K562 (cell line): ENCODE measurements at regions not wholly inside any gene's neighbourhood (a gene's known extent, or its start where the extent isn't known, plus 50 kb on each side); places are given as distances from the start of the nearest gene placed in this dataset.

Source experiments
- ATAC-seq: fragments of 200-7000 bp; cut with Tn5 transposase; 3 replicates; pipeline ENCODE4 v1.9.1; 2020; ENCODE audit warnings: moderate library complexity
- BruUV-seq: library from RNA; stranded (reverse); fragments of 400-500 nt; replicated peaks from 2 replicates; lab custom pipeline; 2021; lab: Mats Ljungman, UMichigan
- CTCF ChIA-PET: fragments of 300-600 bp; formaldehyde crosslinking; extraction: SDS; loops from one replicate; lab custom pipeline; 2021; ENCODE audit warnings: low intra/inter-chr PET ratio; lab: Yijun Ruan, JAX
- POLR2A ChIA-PET: fragments of 300-600, 350-650 bp; sonication (Branson Sonifier 250); formaldehyde crosslinking; extraction: SDS; loops from one replicate; lab custom pipeline; 2021; ENCODE audit warnings: antibody characterized with exemption, inconsistent platforms; lab: Yijun Ruan, JAX
- DNase-seq, 4 experiments: peaks; one replicate each; pipeline versions ENCODE4 v3.0.0 to v3.0.0-alpha.2; 2011 to 2018; ENCODE audit warnings: low spot score in 3 of 4, mixed read lengths in 3 of 4; ENCODE audit errors: extremely low read depth in 1 of 4
- FAIRE-seq: peaks from 2 replicates; lab custom pipeline; 2011; peaks lifted over from hg19 to GRCh38; lab: Jason Lieb, UNC
- H2AFZ ChIP-seq: 2 replicates; pipeline ENCODE4 v1.6.0; 2011; ENCODE audit warnings: low read depth, low read length, control low read depth, inconsistent platforms
- H3K27ac ChIP-seq: fragments of 200-600 bp; 3 replicates; pipeline ENCODE4 v1.8.0; 2011; ENCODE audit warnings: low read depth, mild to moderate bottlenecking, control low read depth, inconsistent platforms, low read length, moderate library complexity, mixed read lengths; ENCODE audit errors: extremely low read depth
- H3K27me3 ChIP-seq, 2 experiments: fragments of 300-600 bp in 1 of 2; 2 replicates in 1 of 2; 3 replicates in 1 of 2; pipeline versions ENCODE4 v1.6.0 to v1.8.0; 2011; ENCODE audit warnings: inconsistent platforms in 2 of 2, low read length in 2 of 2, mild to moderate bottlenecking in 1 of 2, mixed read lengths in 1 of 2, moderate library complexity in 1 of 2; ENCODE audit not compliant: control insufficient read depth in 2 of 2, insufficient read depth in 2 of 2
- H3K36me3 ChIP-seq: fragments of 300-600 bp; 3 replicates; pipeline ENCODE4 v1.8.0; 2011; ENCODE audit warnings: mild to moderate bottlenecking, low read length, inconsistent platforms; ENCODE audit not compliant: control insufficient read depth, insufficient read depth
- H3K4me1 ChIP-seq, 2 experiments: fragments of 200-600 bp in 1 of 2; replicated peaks in 1 of 2; 2 replicates in 1 of 2; 3 replicates in 1 of 2; pipeline versions ENCODE4 v1.5.1 to v1.8.0; 2011; ENCODE audit warnings: inconsistent platforms in 2 of 2, low read length in 2 of 2, mild to moderate bottlenecking in 1 of 2, mixed read lengths in 1 of 2, moderate library complexity in 1 of 2; ENCODE audit not compliant: control insufficient read depth in 2 of 2, insufficient read depth in 2 of 2
- H3K4me2 ChIP-seq: 2 replicates; pipeline ENCODE4 v1.6.1; 2011; ENCODE audit warnings: low read length, control low read depth, inconsistent platforms, mixed read lengths; ENCODE audit not compliant: insufficient read depth
- H3K4me3 ChIP-seq: fragments of 200-600 bp; sonication (generic), shearing (Covaris generic); 2 replicates; pipeline ENCODE4 v1.5.1; 2016; ENCODE audit warnings: control low read depth, inconsistent platforms
- H3K79me2 ChIP-seq: fragments of 200-600 bp; 3 replicates; pipeline ENCODE4 v1.8.0; 2011; ENCODE audit warnings: low read length, inconsistent platforms; ENCODE audit not compliant: control insufficient read depth, insufficient read depth
- H3K9ac ChIP-seq, 2 experiments: 2 replicates each; pipeline versions ENCODE4 v1.6.0 to v1.6.1; 2011; ENCODE audit warnings: low read depth in 2 of 2, low read length in 2 of 2, control low read depth in 1 of 2, inconsistent platforms in 1 of 2, mild to moderate bottlenecking in 1 of 2, mixed read lengths in 1 of 2; ENCODE audit not compliant: insufficient read depth in 1 of 2
- H3K9me1 ChIP-seq: one replicate; pipeline ENCODE4 v1.6.0; 2011; ENCODE audit warnings: inconsistent platforms, mild to moderate bottlenecking, low read length, moderate library complexity; ENCODE audit not compliant: control insufficient read depth, insufficient read depth
- H3K9me3 ChIP-seq: replicated peaks from 2 replicates; pipeline ENCODE4 v1.5.1; 2011; ENCODE audit warnings: low read depth, low read length, inconsistent platforms; ENCODE audit not compliant: control insufficient read depth, insufficient read depth
- H4K20me1 ChIP-seq: replicated peaks from 2 replicates; pipeline ENCODE4 v1.6.1; 2011; ENCODE audit warnings: low read length, inconsistent platforms, mixed read lengths; ENCODE audit not compliant: control insufficient read depth, insufficient read depth
- ATF7 ChIP-seq: fragments of 450-650 bp; IDR thresholded peaks from 2 replicates; pipeline ENCODE4 v1.7.1; 2014; ENCODE audit warnings: mild to moderate bottlenecking, moderate library complexity
- CBFA2T2 ChIP-seq: fragments of 450-650 bp; conservative IDR thresholded peaks from 2 replicates; pipeline ENCODE4 v1.6.1; 2017; ENCODE audit warnings: mild to moderate bottlenecking
- KLF1 ChIP-seq: fragments of 450-650 bp; IDR thresholded peaks from 2 replicates; pipeline ENCODE4 v1.6.1; 2016; ENCODE audit warnings: missing genetic modification characterization, missing compliant biosample characterization
- ZBTB7A ChIP-seq: IDR thresholded peaks from 2 replicates; pipeline ENCODE4 v1.6.1; 2011; ENCODE audit warnings: low read depth, mild to moderate bottlenecking, low read length, moderate library complexity, borderline replicate concordance; ENCODE audit not compliant: control insufficient read depth
- ZNF347 ChIP-seq: fragments of 450-650 bp; formaldehyde crosslinking; IDR thresholded peaks from 2 replicates; pipeline ENCODE4 v1.4.0; 2020; ENCODE audit warnings: low read depth, mild to moderate bottlenecking, moderate library complexity
- WGBS: fragments of 100-300 bp; shearing (Covaris generic); methylation state at CpG from one replicate; pipeline ENCODE4 v1.1.6; 2016; ENCODE audit warnings: low coverage, mixed read lengths; ENCODE audit not compliant: insufficient coverage; ENCODE audit errors: missing lambda C conversion rate; 5-methylcytosine and 5-hydroxymethylcytosine counted together
- in situ Hi-C: fragments of 300-500 bp; cut with MboI; formaldehyde crosslinking; loops from 4 replicates; pipeline ENCODE4 v1.15.0; 2018; ENCODE audit warnings: inconsistent platforms, mixed read lengths
- intact Hi-C: fragments of 100-400 bp; cut with micrococcal nuclease; formaldehyde crosslinking; loops from 2 replicates; pipeline ENCODE4 v1.14.2; 2022
- TF ChIP-seq, protein P1 (sequence below): IDR thresholded peaks from 2 replicates; pipeline ENCODE4 v1.6.1; 2011; ENCODE audit warnings: borderline replicate concordance, low read depth, mild to moderate bottlenecking, moderate library complexity, low read length; ENCODE audit not compliant: insufficient read depth, poor library complexity, severe bottlenecking

DNA sequence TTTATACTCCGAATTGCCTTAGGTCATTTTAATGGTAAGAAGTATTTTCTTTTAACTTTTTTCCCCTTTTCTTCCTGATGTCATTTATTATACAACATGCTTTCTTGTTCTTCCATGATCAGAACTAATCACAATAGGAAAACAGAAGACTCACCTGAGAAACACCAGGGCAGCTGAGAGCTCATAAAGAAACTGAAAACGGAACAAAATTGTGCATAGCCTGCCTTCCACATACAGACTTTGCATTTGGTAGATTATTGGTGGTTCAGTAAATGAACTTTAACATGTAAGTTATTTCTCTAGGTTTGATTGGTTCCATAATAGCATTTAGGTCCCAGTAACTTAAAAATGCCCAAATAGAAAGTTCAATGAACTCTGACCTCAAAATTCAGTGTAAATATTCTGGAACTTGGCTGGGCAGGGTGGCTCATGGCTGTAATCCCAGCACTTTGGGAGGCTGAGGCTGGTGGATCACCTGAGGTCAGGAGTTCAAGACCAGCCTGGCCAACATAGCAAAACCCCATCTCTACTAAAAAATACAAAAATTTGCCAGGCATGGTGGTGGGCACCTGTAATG lies 161.1 kb upstream of the DTNBP1 start:
- H4K20me1 ChIP-seq, result no peaks in the 10 kb centered on the region
- peaks cover 0 to 5% of the 10 kb centered on the region in 2 experiments; a peak in 1 of 5 replicates for H3K27me3 ChIP-seq
- no peaks in the 10 kb centered on the region for H3K9me1 ChIP-seq
- no peak for FAIRE-seq
- H3K4me2 ChIP-seq, result no peak overlapping the region
- H3K9ac ChIP-seq, result no peak overlapping the region
- intact Hi-C loops, result no loop called here
- TF ChIP-seq KLF1 (tag), result no peak
- TF ChIP-seq ZBTB7A, result no peak
- no peak for TF ChIP-seq CBFA2T2
- TF ChIP-seq, protein P1, sequence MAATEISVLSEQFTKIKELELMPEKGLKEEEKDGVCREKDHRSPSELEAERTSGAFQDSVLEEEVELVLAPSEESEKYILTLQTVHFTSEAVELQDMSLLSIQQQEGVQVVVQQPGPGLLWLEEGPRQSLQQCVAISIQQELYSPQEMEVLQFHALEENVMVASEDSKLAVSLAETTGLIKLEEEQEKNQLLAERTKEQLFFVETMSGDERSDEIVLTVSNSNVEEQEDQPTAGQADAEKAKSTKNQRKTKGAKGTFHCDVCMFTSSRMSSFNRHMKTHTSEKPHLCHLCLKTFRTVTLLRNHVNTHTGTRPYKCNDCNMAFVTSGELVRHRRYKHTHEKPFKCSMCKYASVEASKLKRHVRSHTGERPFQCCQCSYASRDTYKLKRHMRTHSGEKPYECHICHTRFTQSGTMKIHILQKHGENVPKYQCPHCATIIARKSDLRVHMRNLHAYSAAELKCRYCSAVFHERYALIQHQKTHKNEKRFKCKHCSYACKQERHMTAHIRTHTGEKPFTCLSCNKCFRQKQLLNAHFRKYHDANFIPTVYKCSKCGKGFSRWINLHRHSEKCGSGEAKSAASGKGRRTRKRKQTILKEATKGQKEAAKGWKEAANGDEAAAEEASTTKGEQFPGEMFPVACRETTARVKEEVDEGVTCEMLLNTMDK, result no peak
- no peak for TF ChIP-seq ZNF347 (CRISPR knock-in tag)
- TF ChIP-seq ATF7, result no peak
- TF ChIP-seq, all 486 proteins: peak for 0
- no peaks in the 10 kb centered on the region for H3K79me2 ChIP-seq
- H2AFZ ChIP-seq, result peak overlapping the region; percentile 2; the same call in 1 of the 2 replicates
- ChIA-PET POLR2A (interaction anchor here (0.5 to 1.3 kb wide), 3 partner anchors 13 to 17 kb away, joined by 3 to 5 read pairs (median 5); no protein-coding TSS in a partner anchor), CTCF (no interaction called here)
- DNase-seq, result no peak
- in situ Hi-C loops, result no loop called here
- H3K4me1 ChIP-seq, result peaks cover 7 to 10% of the 10 kb centered on the region in 2 experiments; a peak in 3 of 5 replicates
- WGBS, result 6% methylated on average over 2 of the region's 2 CpGs
- no TSS peak for BruUV-seq
- no peak overlapping the region for H3K27ac ChIP-seq
- H3K9me3 ChIP-seq, result no peaks in the 10 kb centered on the region
- no peaks in the 10 kb centered on the region for H3K36me3 ChIP-seq
- no peak for ATAC-seq
- no peak overlapping the region for H3K4me3 ChIP-seq
